ENCODE measurements at regions not wholly inside any gene's neighbourhood (a gene's known extent, or its start where the extent isn't known, plus 50 kb on each side); places are given as distances from the start of the nearest gene placed in this dataset.

- H3K9me3 Mint-ChIP-seq, result no peaks in the 10 kb centered on the region
- CTCF ChIA-PET, result no interaction called here
- no peak overlapping the region for H3K4me3 Mint-ChIP-seq
Measured at GRCh38 chr1:219542828-219543518, 69.9 kb downstream of the ZC3H11B start.

GRCh38 chr1:219541946-219542345, 71.0 kb downstream of the ZC3H11B start:
- ChIA-PET CTCF (no interaction called here), POLR2A (no interaction called here)
- intact Hi-C loops (cut with micrococcal nuclease), result no loop called here
- Mint-ChIP-seq H3K4me1 (ENCODE audit: low read depth) (no peaks in the 10 kb centered on the region), H3K9me3 (no peaks in the 10 kb centered on the region), H3K4me3 (no peak overlapping the region), H3K27me3 (no peaks in the 10 kb centered on the region), H3K27ac (no peak overlapping the region), H3K36me3 (ENCODE audit: low read depth) (no peaks in the 10 kb centered on the region)
- no peak for TF ChIP-seq CTCF (IDR thresholded peaks at IDR 0.05)
- ATAC-seq (no peak), DNase-seq (no peak)

More at GRCh38 chr1:219542828-219543518, 69.9 kb downstream of the ZC3H11B start:
- Mint-ChIP-seq H3K27ac (no peak overlapping the region), H3K36me3 (ENCODE audit: low read depth) (no peaks in the 10 kb centered on the region), H3K27me3 (no peaks in the 10 kb centered on the region), H3K4me1 (ENCODE audit: low read depth) (no peaks in the 10 kb centered on the region)
- DNase-seq (no peak), ATAC-seq (no peak)
- POLR2A ChIA-PET, result no interaction called here
- TF ChIP-seq CTCF (IDR thresholded peaks at IDR 0.05), result no peak
- intact Hi-C loops (cut with micrococcal nuclease), result no loop called here

GRCh38 chr1:219539645-219540254, 73.2 kb downstream of the ZC3H11B start:
- no peaks in the 10 kb centered on the region for H3K27me3 Mint-ChIP-seq
- ChIA-PET CTCF (interaction anchor here (0.8 kb wide), 1 partner anchor 26 kb away, joined by 3 read pairs; no protein-coding TSS in a partner anchor), POLR2A (no interaction called here)
- H3K4me1 Mint-ChIP-seq (ENCODE audit: low read depth), result no peaks in the 10 kb centered on the region
- no peak overlapping the region for H3K27ac Mint-ChIP-seq
- intact Hi-C loops (cut with micrococcal nuclease), result no loop called here
- no peak overlapping the region for H3K4me3 Mint-ChIP-seq
- no peak for TF ChIP-seq CTCF (IDR thresholded peaks at IDR 0.05)
- H3K9me3 Mint-ChIP-seq, result no peaks in the 10 kb centered on the region
- no peaks in the 10 kb centered on the region for H3K36me3 Mint-ChIP-seq (ENCODE audit: low read depth)
- DNase-seq (no peak), ATAC-seq (no peak)

GRCh38 chr1:219538886-219539285, 74.0 kb downstream of the ZC3H11B start:
- intact Hi-C loops (cut with micrococcal nuclease), result no loop called here

More at GRCh38 chr1:219538886-219539285, 74.0 kb downstream of the ZC3H11B start:
- no peaks in the 10 kb centered on the region for H3K36me3 Mint-ChIP-seq (ENCODE audit: low read depth)
- no peak for DNase-seq
- no peaks in the 10 kb centered on the region for H3K27me3 Mint-ChIP-seq
- no peak for TF ChIP-seq CTCF (IDR thresholded peaks at IDR 0.05)
- H3K4me3 Mint-ChIP-seq, result no peak overlapping the region
- POLR2A ChIA-PET, result no interaction called here
- no peak for ATAC-seq
- no peaks in the 10 kb centered on the region for H3K4me1 Mint-ChIP-seq (ENCODE audit: low read depth)
- H3K9me3 Mint-ChIP-seq, result no peaks in the 10 kb centered on the region
- CTCF ChIA-PET, result interaction anchor here (0.8 kb wide), 1 partner anchor 25 kb away, joined by 3 read pairs; no protein-coding TSS in a partner anchor
- no peak overlapping the region for H3K27ac Mint-ChIP-seq

All from activated CD8-positive, alpha-beta T cell treated with anti-CD3 and anti-CD28 coated beads for 36 hours (primary cell).